Smooth muscle cell (in vitro differentiated cells): ENCODE measurements at regions not wholly inside any gene's neighbourhood (a gene's known extent, or its start where the extent isn't known, plus 50 kb on each side); places are given as distances from the start of the nearest gene placed in this dataset.

Experiments
- DNase-seq: peaks from one replicate; lab custom pipeline; 2025; ENCODE audit not compliant: unreplicated experiment; lab: John Stamatoyannopoulos, UW
- H2AFZ ChIP-seq: fragments of 200-600 bp; sonication (generic); 2 replicates; pipeline ENCODE4 v1.6.0; 2016; ENCODE audit warnings: antibody characterized with exemption, low read depth, mild to moderate bottlenecking
- H3F3A ChIP-seq: fragments of 200-600 bp; sonication (generic); 2 replicates; pipeline ENCODE4 v1.6.0; 2017; ENCODE audit warnings: antibody characterized with exemption, low read depth
- H3K27ac ChIP-seq: fragments of 200-600 bp; sonication (generic); 2 replicates; pipeline ENCODE4 v1.5.1; 2016; ENCODE audit warnings: low read depth, mild to moderate bottlenecking
- H3K27me3 ChIP-seq: fragments of 200-600 bp; sonication (generic); 2 replicates; pipeline ENCODE4 v1.6.1; 2016; ENCODE audit warnings: low read depth, mild to moderate bottlenecking
- H3K36me3 ChIP-seq: fragments of 200-600 bp; sonication (generic); 2 replicates; pipeline ENCODE4 v1.5.1; 2016; ENCODE audit warnings: low read depth
- H3K4me1 ChIP-seq: fragments of 200-600 bp; sonication (generic); 2 replicates; pipeline ENCODE4 v1.5.1; 2016; ENCODE audit warnings: low read depth
- H3K4me2 ChIP-seq: fragments of 200-600 bp; sonication (generic); 2 replicates; pipeline ENCODE4 v1.6.0; 2016; ENCODE audit warnings: mild to moderate bottlenecking
- H3K4me3 ChIP-seq: fragments of 200-600 bp; sonication (generic); 2 replicates; pipeline ENCODE4 v1.5.1; 2016; ENCODE audit warnings: mild to moderate bottlenecking
- H3K79me2 ChIP-seq: fragments of 200-600 bp; sonication (generic); 2 replicates; pipeline ENCODE4 v1.6.0; 2016; ENCODE audit warnings: low read depth, mild to moderate bottlenecking
- H3K9ac ChIP-seq: fragments of 200-600 bp; sonication (generic); 2 replicates; pipeline ENCODE4 v1.6.0; 2016; ENCODE audit warnings: low read depth
- H3K9me3 ChIP-seq: fragments of 200-600 bp; sonication (generic); replicated peaks from 2 replicates; pipeline ENCODE4 v1.5.1; 2016; ENCODE audit warnings: low read depth
- H4K20me1 ChIP-seq: fragments of 200-600 bp; sonication (generic); 2 replicates; pipeline ENCODE4 v1.6.0; 2016; ENCODE audit warnings: low read depth
- WGBS: methylation state at CpG from one replicate; pipeline ENCODE4 v1.1.7; 2016; ENCODE audit warnings: low lambda C conversion rate; 5-methylcytosine and 5-hydroxymethylcytosine counted together
- TF ChIP-seq, protein P1 (sequence below): fragments of 200-600 bp; sonication (generic); IDR thresholded peaks from 2 replicates; pipeline ENCODE4 v1.5.1; 2017; ENCODE audit warnings: borderline replicate concordance, mild to moderate bottlenecking, antibody characterized with exemption; ENCODE audit not compliant: insufficient read depth, poor library complexity, severe bottlenecking

- H4K20me1 ChIP-seq, result no peaks in the 10 kb centered on the region
- H3K9me3 ChIP-seq, result no peaks in the 10 kb centered on the region
- H3K79me2 ChIP-seq, result no peaks in the 10 kb centered on the region
- H3K27ac ChIP-seq, result peak overlapping the region; percentile 34
- H3K9ac ChIP-seq, result no peak overlapping the region
- no peaks in the 10 kb centered on the region for H3F3A ChIP-seq
- H3K4me3 ChIP-seq, result no peak overlapping the region
- no peak for DNase-seq
- no peak overlapping the region for H2AFZ ChIP-seq
- 62% methylated on average over 2 of the region's 2 CpGs for WGBS
- no peak overlapping the region for H3K4me2 ChIP-seq
- H3K4me1 ChIP-seq, result no peaks in the 10 kb centered on the region
- no peaks in the 10 kb centered on the region for H3K27me3 ChIP-seq
- TF ChIP-seq, protein P1, sequence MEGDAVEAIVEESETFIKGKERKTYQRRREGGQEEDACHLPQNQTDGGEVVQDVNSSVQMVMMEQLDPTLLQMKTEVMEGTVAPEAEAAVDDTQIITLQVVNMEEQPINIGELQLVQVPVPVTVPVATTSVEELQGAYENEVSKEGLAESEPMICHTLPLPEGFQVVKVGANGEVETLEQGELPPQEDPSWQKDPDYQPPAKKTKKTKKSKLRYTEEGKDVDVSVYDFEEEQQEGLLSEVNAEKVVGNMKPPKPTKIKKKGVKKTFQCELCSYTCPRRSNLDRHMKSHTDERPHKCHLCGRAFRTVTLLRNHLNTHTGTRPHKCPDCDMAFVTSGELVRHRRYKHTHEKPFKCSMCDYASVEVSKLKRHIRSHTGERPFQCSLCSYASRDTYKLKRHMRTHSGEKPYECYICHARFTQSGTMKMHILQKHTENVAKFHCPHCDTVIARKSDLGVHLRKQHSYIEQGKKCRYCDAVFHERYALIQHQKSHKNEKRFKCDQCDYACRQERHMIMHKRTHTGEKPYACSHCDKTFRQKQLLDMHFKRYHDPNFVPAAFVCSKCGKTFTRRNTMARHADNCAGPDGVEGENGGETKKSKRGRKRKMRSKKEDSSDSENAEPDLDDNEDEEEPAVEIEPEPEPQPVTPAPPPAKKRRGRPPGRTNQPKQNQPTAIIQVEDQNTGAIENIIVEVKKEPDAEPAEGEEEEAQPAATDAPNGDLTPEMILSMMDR, result no peak
- no peaks in the 10 kb centered on the region for H3K36me3 ChIP-seq
Measured at GRCh38 chr13:22047082-22047784, 376.4 kb downstream of the FGF9 start.

DNA sequence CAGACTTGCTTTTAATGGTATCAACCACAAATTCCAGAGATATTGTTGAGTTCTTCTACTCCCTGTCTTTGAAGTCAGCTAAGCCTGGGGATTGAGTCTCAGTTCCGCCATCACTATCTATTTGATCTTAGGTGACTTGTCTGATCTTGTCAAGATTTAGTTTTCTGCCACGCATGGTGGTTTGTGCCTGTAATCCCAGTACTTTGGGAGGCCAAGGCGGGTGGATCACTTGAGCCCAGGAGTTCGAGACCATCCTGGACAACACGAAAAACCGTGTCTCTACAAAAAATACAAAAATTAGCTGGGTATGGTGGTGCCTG lies 376.9 kb downstream of the FGF9 start:
- WGBS, result 65% methylated on average over 6 of the region's 6 CpGs
- Histone ChIP-seq H3K9me3 (no peaks in the 10 kb centered on the region), H3K4me3 (no peak overlapping the region), H4K20me1 (no peaks in the 10 kb centered on the region), H3K36me3 (no peaks in the 10 kb centered on the region), H3K27me3 (no peaks in the 10 kb centered on the region), H3K79me2 (no peaks in the 10 kb centered on the region), H2AFZ (no peak overlapping the region), H3K4me2 (no peak overlapping the region), H3K4me1 (no peaks in the 10 kb centered on the region), H3K27ac (peak overlapping the region; percentile 8), H3F3A (no peaks in the 10 kb centered on the region), H3K9ac (no peak overlapping the region)
- TF ChIP-seq, protein P1, result no peak
- no peak for DNase-seq

DNA sequence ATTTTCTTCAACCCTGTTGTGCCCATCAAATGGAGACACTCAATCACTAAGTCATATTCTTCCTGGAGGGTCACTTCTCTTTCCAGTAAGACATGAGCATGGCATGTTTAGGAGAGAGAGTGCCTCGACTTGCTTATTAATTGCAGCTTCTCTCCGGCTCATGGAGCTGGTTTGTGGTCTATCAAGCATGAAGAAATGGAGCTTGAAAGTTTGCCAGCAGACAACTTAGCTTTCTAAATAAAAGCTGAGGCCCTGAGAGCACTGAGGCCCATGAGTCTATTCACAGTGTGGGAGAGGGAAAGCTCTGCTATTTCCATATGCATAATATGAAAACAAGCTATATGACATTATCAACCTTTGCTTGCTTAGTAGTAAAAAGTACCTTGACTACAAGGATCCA lies 378.5 kb downstream of the FGF9 start:
- no peak for DNase-seq
- no peaks in the 10 kb centered on the region for H3K27me3 ChIP-seq
- H2AFZ ChIP-seq, result no peak overlapping the region
- H3K79me2 ChIP-seq, result no peaks in the 10 kb centered on the region
- no peaks in the 10 kb centered on the region for H3F3A ChIP-seq
- H3K36me3 ChIP-seq, result no peaks in the 10 kb centered on the region
- H3K4me3 ChIP-seq, result no peak overlapping the region
- H3K4me1 ChIP-seq, result no peaks in the 10 kb centered on the region
- no peak overlapping the region for H3K27ac ChIP-seq
- TF ChIP-seq, protein P1, result no peak
- no peaks in the 10 kb centered on the region for H3K9me3 ChIP-seq
- H4K20me1 ChIP-seq, result no peaks in the 10 kb centered on the region
- peak overlapping the region; percentile 15 for H3K4me2 ChIP-seq
- 39% methylated on average over 2 of the region's 2 CpGs for WGBS
- no peak overlapping the region for H3K9ac ChIP-seq

DNA sequence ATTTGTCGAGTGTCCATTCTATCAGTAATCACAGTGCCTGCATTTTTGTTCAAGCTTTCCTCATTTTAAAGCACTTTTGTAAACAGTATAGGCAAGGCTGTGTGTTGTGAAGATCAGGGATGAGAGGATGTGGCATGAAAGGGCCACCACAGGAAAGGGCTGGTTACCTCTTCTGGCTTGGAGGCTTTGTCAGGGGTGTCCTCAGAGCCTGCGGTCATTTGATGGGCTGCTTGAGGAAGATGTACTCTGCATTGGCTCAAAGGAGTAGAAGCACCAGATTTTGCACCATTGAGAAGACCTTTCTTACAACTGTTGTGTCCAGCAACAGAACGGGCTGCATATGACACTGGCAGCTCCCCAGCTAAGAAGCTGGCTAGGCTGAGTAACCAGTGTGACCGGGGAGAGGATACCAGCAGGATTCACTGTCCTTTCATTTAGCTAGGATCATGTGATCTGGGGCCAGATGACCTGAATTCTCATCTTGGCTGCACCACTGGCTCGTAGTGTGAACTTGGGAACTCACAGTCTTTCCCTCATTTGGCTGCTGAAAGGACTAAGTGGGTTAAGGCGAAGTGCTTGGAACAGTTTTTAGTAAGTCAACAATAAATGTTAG lies 380.2 kb downstream of the FGF9 start:
- no peaks in the 10 kb centered on the region for H3F3A ChIP-seq
- H3K36me3 ChIP-seq, result no peaks in the 10 kb centered on the region
- TF ChIP-seq, protein P1, result no peak
- H2AFZ ChIP-seq, result no peak overlapping the region
- no peaks in the 10 kb centered on the region for H3K4me1 ChIP-seq
- no peaks in the 10 kb centered on the region for H3K79me2 ChIP-seq
- no peaks in the 10 kb centered on the region for H3K27me3 ChIP-seq
- H3K9me3 ChIP-seq, result no peaks in the 10 kb centered on the region
- H4K20me1 ChIP-seq, result no peaks in the 10 kb centered on the region
- DNase-seq, result no peak
- WGBS, result 90% methylated on average over 6 of the region's 6 CpGs
- H3K4me2 ChIP-seq, result no peak overlapping the region
- no peak overlapping the region for H3K4me3 ChIP-seq
- no peak overlapping the region for H3K27ac ChIP-seq
- no peak overlapping the region for H3K9ac ChIP-seq
